Ovary (tissue), 7 donors: ENCODE measurements at regions not wholly inside any gene's neighbourhood (a gene's known extent, or its start where the extent isn't known, plus 50 kb on each side); places are given as distances from the start of the nearest gene placed in this dataset.

Experiments used
- DNase-seq, 5 donors: peaks; one replicate each; pipeline ENCODE4 v3.0.0-alpha.2; 2019 to 2020
- H3K27ac ChIP-seq, 2 donors: fragments of 200-600 bp; one replicate each; pipeline versions ENCODE4 v1.5.1 to v1.8.0; 2019 to 2022
- H3K27me3 ChIP-seq: fragments of 200-600 bp; one replicate; pipeline ENCODE4 v1.8.0; 2022
- H3K36me3 ChIP-seq: fragments of 200-600 bp; sonication (generic); one replicate; pipeline ENCODE4 v1.5.1; 2019
- H3K4me1 ChIP-seq: one replicate; pipeline ENCODE4 v1.8.1; 2013; ENCODE audit warnings: mild to moderate bottlenecking, moderate library complexity; ENCODE audit not compliant: insufficient read depth
- H3K4me3 ChIP-seq: fragments of 200-600 bp; sonication (generic); one replicate; pipeline ENCODE4 v1.5.1; 2017
- H3K9me3 ChIP-seq, 2 donors: fragments of 200-600 bp in 1 of 2; sonication (generic) in 1 of 2; one replicate each; pipeline versions ENCODE4 v1.5.1 to v1.8.1; 2013 to 2019; ENCODE audit warnings: mild to moderate bottlenecking in 1 of 2, moderate library complexity in 1 of 2
- EP300 ChIP-seq: sonication (generic); formaldehyde crosslinking; IDR thresholded peaks from one replicate; pipeline ENCODE4 v1.6.1; 2017; ENCODE audit warnings: antibody characterized with exemption
- POLR2A ChIP-seq: fragments of 450-650 bp; IDR thresholded peaks from one replicate; pipeline ENCODE4 v1.6.1; 2017; ENCODE audit warnings: antibody characterized with exemption, mild to moderate bottlenecking, moderate library complexity
- WGBS, 3 donors: extraction: QIAGEN DNeasy Blood & Tissue Kit in 1 of 3; methylation state at CpG; one replicate each; pipeline versions ENCODE4 v1.1.5 to v1.1.7; 2013 to 2017; 5-methylcytosine and 5-hydroxymethylcytosine counted together
- intact Hi-C, 4 donors: fragments of 100-400 bp; cut with DNase I; formaldehyde crosslinking; loops; one replicate each; pipeline versions ENCODE4 v1.11.0 to v1.15.1; 2022 to 2023
- TF ChIP-seq, protein P1 (sequence below), 3 donors: fragments of 450-650 bp in 2 of 3; fragments of 200-600 bp in 1 of 3; IDR thresholded peaks; one replicate each; pipeline versions ENCODE4 v1.5.1 to v1.8.0; 2016 to 2022; ENCODE audit warnings: antibody characterized with exemption in 3 of 3, mild to moderate bottlenecking in 1 of 3
- donor health status: DM: no; HTN: no; CAD: no; lungs with moderate emphysema.
- donor health status: DM: no; HTN: no; CAD: no.
- donor health status: Bipolar disorder and iron deficiency.
- donor health status: DM: no; HTN: no; CAD: no.
- donor health status: DM: yes; HTN: yes; CAD: no.

DNA sequence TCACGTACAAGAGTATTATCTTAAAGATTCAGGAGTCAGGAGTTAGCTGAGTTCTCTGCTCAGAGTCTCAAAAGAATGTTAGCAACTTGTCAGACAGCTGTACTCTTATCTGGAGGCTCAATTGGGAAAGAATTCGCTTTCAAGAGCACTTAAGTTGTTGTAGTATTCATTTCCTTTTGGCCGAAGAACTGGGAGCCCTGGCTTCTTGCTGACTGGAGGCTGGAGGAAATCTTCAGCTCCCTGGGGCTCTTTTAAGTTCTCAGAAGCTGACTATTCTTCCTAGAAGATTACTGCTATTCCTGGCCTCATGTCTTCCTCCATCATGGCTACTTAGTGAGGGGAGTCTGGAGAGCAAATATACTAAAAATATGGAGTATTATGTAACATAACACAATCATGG is 587.2 kb downstream of the EPHA5 start:
- Histone ChIP-seq H3K36me3 (no peaks in the 10 kb centered on the region), H3K4me1 (no peaks in the 10 kb centered on the region), H3K9me3 (no peaks in the 10 kb centered on the region), H3K27ac (no peak overlapping the region), H3K4me3 (no peak overlapping the region), H3K27me3 (no peaks in the 10 kb centered on the region)
- WGBS, 3 donors = 7 to 20% (median 9%) methylated on average over 3 of the region's 3 CpGs
- DNase-seq = no peak
- TF ChIP-seq EP300 = no peak
- TF ChIP-seq, protein P1, sequence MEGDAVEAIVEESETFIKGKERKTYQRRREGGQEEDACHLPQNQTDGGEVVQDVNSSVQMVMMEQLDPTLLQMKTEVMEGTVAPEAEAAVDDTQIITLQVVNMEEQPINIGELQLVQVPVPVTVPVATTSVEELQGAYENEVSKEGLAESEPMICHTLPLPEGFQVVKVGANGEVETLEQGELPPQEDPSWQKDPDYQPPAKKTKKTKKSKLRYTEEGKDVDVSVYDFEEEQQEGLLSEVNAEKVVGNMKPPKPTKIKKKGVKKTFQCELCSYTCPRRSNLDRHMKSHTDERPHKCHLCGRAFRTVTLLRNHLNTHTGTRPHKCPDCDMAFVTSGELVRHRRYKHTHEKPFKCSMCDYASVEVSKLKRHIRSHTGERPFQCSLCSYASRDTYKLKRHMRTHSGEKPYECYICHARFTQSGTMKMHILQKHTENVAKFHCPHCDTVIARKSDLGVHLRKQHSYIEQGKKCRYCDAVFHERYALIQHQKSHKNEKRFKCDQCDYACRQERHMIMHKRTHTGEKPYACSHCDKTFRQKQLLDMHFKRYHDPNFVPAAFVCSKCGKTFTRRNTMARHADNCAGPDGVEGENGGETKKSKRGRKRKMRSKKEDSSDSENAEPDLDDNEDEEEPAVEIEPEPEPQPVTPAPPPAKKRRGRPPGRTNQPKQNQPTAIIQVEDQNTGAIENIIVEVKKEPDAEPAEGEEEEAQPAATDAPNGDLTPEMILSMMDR (IDR thresholded peaks at IDR 0.05) = no peak
- TF ChIP-seq POLR2A = no peak
- intact Hi-C loops = no loop called here

DNA sequence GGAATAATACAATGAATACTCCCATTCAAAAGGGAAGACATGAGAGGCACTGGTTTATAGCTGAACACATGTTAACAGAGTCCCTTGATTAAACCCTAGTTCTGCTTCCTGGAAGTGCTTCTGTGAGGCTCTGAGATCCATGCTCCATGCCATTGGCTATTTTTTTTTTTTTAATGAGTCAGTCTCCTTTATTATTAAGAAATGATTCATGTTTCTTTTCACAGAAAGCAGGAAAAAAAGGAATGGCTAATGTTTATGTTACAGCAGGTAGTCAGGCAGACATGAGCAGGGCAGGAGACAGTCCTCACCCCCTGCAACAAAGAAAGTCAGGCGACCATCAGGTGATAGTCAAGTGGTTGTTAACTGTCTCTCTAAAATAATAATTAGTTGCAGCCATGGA is 598.7 kb downstream of the EPHA5 start:
- no peaks in the 10 kb centered on the region for H3K9me3 ChIP-seq
- DNase-seq = no peak
- H3K4me3 ChIP-seq = no peak overlapping the region
- WGBS, 3 donors = 89 to 93% (median 91%) methylated on average over 1 of the region's 1 CpG
- no peak overlapping the region for H3K27ac ChIP-seq
- no peaks in the 10 kb centered on the region for H3K27me3 ChIP-seq
- no peaks in the 10 kb centered on the region for H3K4me1 ChIP-seq
- H3K36me3 ChIP-seq = no peaks in the 10 kb centered on the region
- TF ChIP-seq EP300 (no peak), POLR2A (no peak)
- TF ChIP-seq, protein P1 (IDR thresholded peaks at IDR 0.05) = no peak
- intact Hi-C loops = no loop called here

DNA sequence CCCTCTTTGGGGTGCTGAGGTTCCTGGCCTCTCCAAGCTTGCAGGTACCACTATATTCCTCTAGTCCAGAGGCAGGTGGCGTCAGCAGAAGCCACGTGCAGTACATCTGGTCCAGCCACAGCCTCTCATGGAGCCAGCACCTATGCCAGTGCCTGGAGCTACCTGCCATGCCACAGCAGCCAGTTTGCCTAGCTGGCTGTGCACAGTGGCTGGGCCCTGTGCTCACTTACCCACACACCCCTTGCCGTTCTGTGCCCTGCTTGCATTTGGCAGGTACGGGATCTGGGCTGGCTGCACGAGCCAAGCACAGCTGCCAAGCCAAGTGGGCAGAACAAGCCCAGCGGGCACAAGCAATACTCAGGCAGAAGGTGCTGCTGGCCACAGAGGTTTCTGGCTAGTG is 601.1 kb downstream of the EPHA5 start:
- Histone ChIP-seq H3K36me3 (no peaks in the 10 kb centered on the region), H3K4me1 (no peaks in the 10 kb centered on the region), H3K9me3 (no peaks in the 10 kb centered on the region), H3K4me3 (no peak overlapping the region), H3K27ac (no peak overlapping the region), H3K27me3 (no peaks in the 10 kb centered on the region)
- DNase-seq = no peak
- 71 to 81% (median 76%) methylated on average over 5 to 6 of the region's 6 CpGs for WGBS, 3 donors
- no peak for TF ChIP-seq POLR2A
- no peak for TF ChIP-seq EP300
- TF ChIP-seq, protein P1 (IDR thresholded peaks at IDR 0.05) = no peak
- intact Hi-C loops = no loop called here

DNA sequence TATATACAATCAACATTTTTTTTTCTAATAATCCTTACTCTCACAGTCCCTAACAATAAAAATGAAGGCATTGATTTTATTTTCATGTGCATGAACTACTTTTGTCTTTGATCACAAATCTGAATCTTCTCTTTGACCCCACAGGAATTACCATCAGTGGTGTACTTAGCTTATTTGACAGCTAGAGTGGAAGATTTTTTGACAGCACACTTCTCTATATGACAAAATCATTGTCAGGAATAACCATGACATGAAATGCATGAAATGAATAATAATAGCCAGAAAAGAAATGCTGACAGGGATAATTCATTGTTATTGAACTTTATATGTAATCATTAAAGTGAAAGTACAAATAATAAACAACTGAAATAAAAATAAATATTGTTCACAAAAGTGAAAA is 604.2 kb downstream of the EPHA5 start:
- H3K4me3 ChIP-seq = no peak overlapping the region
- H3K4me1 ChIP-seq = no peaks in the 10 kb centered on the region
- no peaks in the 10 kb centered on the region for H3K27me3 ChIP-seq
- no peak overlapping the region for H3K27ac ChIP-seq
- H3K36me3 ChIP-seq = no peaks in the 10 kb centered on the region
- intact Hi-C loops = no loop called here
- no peak for TF ChIP-seq POLR2A
- TF ChIP-seq, protein P1 (IDR thresholded peaks at IDR 0.05) = no peak
- TF ChIP-seq EP300 = no peak
- H3K9me3 ChIP-seq = no peaks in the 10 kb centered on the region
- no peak for DNase-seq

DNA sequence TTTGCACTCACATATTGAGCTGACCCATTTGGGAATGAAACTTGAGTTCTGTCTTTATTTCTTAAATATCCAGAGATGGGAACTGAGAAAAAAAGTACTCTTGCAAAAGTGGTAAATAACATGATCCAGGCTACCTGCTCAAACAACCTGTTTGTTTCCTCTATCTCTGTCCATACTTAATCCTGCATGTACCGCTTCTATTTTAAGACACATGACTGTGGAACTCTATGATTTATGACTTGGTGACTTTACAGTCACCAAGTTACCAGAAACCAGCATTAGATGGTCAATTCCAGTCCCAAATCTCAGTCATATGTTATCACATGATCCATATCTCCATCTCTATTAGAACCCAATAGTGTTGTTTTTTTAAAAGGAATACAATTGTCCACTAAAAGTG is 606.7 kb downstream of the EPHA5 start:
- 93 to 98% (median 93%) methylated on average over 1 of the region's 1 CpG for WGBS, 3 donors
- no peak for DNase-seq
- no peak overlapping the region for H3K27ac ChIP-seq
- no peaks in the 10 kb centered on the region for H3K4me1 ChIP-seq
- intact Hi-C loops = no loop called here
- H3K36me3 ChIP-seq = no peaks in the 10 kb centered on the region
- no peak for TF ChIP-seq POLR2A
- TF ChIP-seq, protein P1 (IDR thresholded peaks at IDR 0.05) = no peak
- no peaks in the 10 kb centered on the region for H3K9me3 ChIP-seq
- H3K4me3 ChIP-seq = no peak overlapping the region
- H3K27me3 ChIP-seq = no peaks in the 10 kb centered on the region
